ENCODE measurements at regions not wholly inside any gene's neighbourhood (a gene's known extent, or its start where the extent isn't known, plus 50 kb on each side); places are given as distances from the start of the nearest gene placed in this dataset.

DNA sequence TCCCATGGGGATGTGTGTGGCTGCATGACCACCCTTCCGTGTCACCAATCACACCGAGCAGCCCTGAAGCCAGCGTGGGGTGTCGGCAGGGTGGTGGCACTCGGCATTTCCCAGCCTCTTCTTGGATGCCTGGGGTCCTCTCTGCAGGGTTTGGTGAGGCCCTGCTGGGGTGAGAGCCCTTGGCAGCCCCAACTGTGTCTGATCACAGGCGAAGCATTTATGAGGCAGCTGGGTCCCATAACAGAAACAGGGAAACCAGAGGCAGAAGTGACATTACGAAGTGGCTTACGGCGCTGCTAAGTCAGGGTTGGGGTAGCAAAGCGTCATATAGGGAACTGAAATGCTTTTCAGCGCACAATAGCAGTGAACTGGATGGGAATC is 92.3 kb upstream of the SEPTIN5 start:
- Mint-ChIP-seq H3K27ac (ENCODE audit: unreplicated experiment) (no peak overlapping the region), H3K4me1 (ENCODE audit: low read depth, unreplicated experiment) (no peaks in the 10 kb centered on the region), H3K4me3 (ENCODE audit: low read depth, unreplicated experiment) (no peak overlapping the region), H3K36me3 (ENCODE audit: insufficient read depth, unreplicated experiment) (no peaks in the 10 kb centered on the region), H3K27me3 (ENCODE audit: unreplicated experiment) (peaks cover 81% of the 10 kb centered on the region), H3K9me3 (ENCODE audit: low read depth, unreplicated experiment) (no peaks in the 10 kb centered on the region)
- intact Hi-C loops (cut with micrococcal nuclease; ENCODE audit: unreplicated experiment) = no loop called here
- CTCF ChIA-PET = interaction anchor here (0.7 kb wide), 1 partner anchor 25 kb away, joined by 3 read pairs; no protein-coding TSS in a partner anchor
- TF ChIP-seq, protein P1, sequence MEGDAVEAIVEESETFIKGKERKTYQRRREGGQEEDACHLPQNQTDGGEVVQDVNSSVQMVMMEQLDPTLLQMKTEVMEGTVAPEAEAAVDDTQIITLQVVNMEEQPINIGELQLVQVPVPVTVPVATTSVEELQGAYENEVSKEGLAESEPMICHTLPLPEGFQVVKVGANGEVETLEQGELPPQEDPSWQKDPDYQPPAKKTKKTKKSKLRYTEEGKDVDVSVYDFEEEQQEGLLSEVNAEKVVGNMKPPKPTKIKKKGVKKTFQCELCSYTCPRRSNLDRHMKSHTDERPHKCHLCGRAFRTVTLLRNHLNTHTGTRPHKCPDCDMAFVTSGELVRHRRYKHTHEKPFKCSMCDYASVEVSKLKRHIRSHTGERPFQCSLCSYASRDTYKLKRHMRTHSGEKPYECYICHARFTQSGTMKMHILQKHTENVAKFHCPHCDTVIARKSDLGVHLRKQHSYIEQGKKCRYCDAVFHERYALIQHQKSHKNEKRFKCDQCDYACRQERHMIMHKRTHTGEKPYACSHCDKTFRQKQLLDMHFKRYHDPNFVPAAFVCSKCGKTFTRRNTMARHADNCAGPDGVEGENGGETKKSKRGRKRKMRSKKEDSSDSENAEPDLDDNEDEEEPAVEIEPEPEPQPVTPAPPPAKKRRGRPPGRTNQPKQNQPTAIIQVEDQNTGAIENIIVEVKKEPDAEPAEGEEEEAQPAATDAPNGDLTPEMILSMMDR (IDR thresholded peaks at IDR 0.05; ENCODE audit: unreplicated experiment) = no peak
- no peak for DNase-seq
- no TSS peak for BruUV-seq (replicated peaks)

DNA sequence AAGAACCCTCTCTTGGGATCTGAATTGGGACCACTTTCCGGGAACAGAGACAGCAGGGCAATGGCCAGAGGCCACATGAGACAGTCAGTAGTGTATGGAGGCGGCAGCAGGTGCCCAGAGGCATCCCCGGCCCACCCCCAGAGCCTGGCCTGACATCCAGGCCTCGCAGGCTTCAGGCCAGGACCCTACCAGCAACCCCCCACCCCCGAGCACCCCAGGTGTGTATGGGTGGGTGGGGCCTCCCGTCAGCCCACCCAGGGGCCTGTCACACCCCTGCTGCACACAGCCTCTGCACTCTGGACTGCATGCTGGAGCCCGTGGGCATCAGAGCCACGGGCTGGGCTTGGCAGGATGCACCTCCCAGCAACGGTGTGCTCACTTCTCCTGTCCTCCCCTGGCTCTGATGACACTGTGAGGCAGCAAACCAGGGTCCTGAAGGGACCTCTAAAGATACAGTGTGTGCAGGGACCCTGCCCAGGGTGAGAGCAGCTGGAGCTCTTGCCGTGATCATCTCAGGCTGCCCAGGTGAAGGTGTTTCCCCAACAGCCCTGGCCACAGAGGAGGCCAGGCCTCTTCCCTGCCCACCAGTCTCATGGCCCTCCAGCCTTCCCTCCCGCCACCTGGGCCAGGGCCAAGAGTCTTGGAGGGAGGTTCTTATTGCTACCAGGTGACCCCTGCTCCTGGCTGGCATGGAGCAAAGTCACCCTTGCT is 88.8 kb upstream of the SEPTIN5 start:
- H3K4me1 Mint-ChIP-seq (ENCODE audit: low read depth, unreplicated experiment) = peaks cover 8% of the 10 kb centered on the region
- H3K9me3 Mint-ChIP-seq (ENCODE audit: low read depth, unreplicated experiment) = no peaks in the 10 kb centered on the region
- no peak overlapping the region for H3K4me3 Mint-ChIP-seq (ENCODE audit: low read depth, unreplicated experiment)
- no peak overlapping the region for H3K27ac Mint-ChIP-seq (ENCODE audit: unreplicated experiment)
- H3K36me3 Mint-ChIP-seq (ENCODE audit: insufficient read depth, unreplicated experiment) = no peaks in the 10 kb centered on the region
- DNase-seq = no peak
- TF ChIP-seq, protein P1 (IDR thresholded peaks at IDR 0.05; ENCODE audit: unreplicated experiment) = no peak
- BruUV-seq (replicated peaks) = no TSS peak
- CTCF ChIA-PET = no interaction called here
- peaks cover 78% of the 10 kb centered on the region for H3K27me3 Mint-ChIP-seq (ENCODE audit: unreplicated experiment)
- intact Hi-C loops (cut with micrococcal nuclease; ENCODE audit: unreplicated experiment) = no loop called here

DNA sequence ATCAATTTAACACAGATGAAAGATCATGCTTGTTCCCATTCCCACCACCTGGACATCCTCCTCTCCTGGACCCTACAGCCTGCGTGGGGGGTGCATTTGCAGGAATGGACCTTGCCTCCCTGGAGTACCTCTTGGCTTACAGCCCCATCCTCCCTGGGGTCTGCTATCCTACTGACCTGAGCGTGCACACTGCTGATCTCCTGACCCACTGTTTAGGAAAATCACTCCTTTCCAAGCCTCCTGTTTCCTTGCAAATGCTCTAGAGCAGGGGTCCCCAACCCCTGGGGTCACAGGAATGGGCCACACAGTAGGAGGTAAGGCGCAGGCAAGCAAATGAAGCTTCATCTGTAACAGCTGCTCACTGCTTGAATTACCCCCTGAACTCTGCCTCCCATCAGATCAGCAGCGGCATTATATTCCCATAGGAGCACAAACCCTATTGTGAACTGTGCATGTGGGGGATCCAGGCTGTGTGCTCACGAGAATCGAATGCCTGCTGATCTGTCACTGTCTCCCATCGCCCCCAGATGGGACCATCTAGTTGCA is 88.2 kb upstream of the SEPTIN5 start:
- Mint-ChIP-seq H3K4me3 (ENCODE audit: low read depth, unreplicated experiment) (no peak overlapping the region), H3K36me3 (ENCODE audit: insufficient read depth, unreplicated experiment) (no peaks in the 10 kb centered on the region), H3K4me1 (ENCODE audit: low read depth, unreplicated experiment) (peaks cover 8% of the 10 kb centered on the region), H3K27me3 (ENCODE audit: unreplicated experiment) (peaks cover 78% of the 10 kb centered on the region), H3K27ac (ENCODE audit: unreplicated experiment) (no peak overlapping the region), H3K9me3 (ENCODE audit: low read depth, unreplicated experiment) (no peaks in the 10 kb centered on the region)
- DNase-seq = no peak
- intact Hi-C loops (cut with micrococcal nuclease; ENCODE audit: unreplicated experiment) = no loop called here
- no TSS peak for BruUV-seq (replicated peaks)
- CTCF ChIA-PET = no interaction called here
- TF ChIP-seq, protein P1 (IDR thresholded peaks at IDR 0.05; ENCODE audit: unreplicated experiment) = no peak

DNA sequence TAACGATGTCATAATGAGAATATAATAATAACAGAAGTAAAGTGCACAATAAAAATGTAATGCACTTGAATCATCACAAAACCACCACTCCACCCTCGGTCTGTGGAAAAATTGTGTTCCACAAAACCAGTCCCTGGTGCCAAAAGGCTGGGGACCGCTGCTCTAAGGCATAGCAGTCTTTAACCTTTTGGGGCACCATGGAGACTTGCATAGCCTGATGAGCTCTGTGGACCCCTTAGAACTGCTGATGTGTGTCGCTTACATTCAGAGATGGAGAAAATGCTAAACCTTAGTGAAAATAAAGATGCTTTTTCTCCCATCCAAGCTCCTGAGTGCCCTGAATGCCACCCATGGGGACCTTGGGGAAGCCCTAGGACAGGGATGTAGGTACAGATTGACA is 87.6 kb upstream of the SEPTIN5 start:
- H3K4me3 Mint-ChIP-seq (ENCODE audit: low read depth, unreplicated experiment) = no peak overlapping the region
- no peak overlapping the region for H3K27ac Mint-ChIP-seq (ENCODE audit: unreplicated experiment)
- H3K9me3 Mint-ChIP-seq (ENCODE audit: low read depth, unreplicated experiment) = no peaks in the 10 kb centered on the region
- no peaks in the 10 kb centered on the region for H3K36me3 Mint-ChIP-seq (ENCODE audit: insufficient read depth, unreplicated experiment)
- peaks cover 8% of the 10 kb centered on the region for H3K4me1 Mint-ChIP-seq (ENCODE audit: low read depth, unreplicated experiment)
- BruUV-seq (replicated peaks) = no TSS peak
- CTCF ChIA-PET = interaction anchor here (0.5 kb wide), 1 partner anchor 409 kb away, joined by 6 read pairs; no protein-coding TSS in a partner anchor
- DNase-seq = no peak
- H3K27me3 Mint-ChIP-seq (ENCODE audit: unreplicated experiment) = peaks cover 78% of the 10 kb centered on the region
- TF ChIP-seq, protein P1 (IDR thresholded peaks at IDR 0.05; ENCODE audit: unreplicated experiment) = no peak
- intact Hi-C loops (cut with micrococcal nuclease; ENCODE audit: unreplicated experiment) = no loop called here

All from Calu3 (cell line).